Neural cell (in vitro differentiated cells): ENCODE measurements at regions not wholly inside any gene's neighbourhood (a gene's known extent, or its start where the extent isn't known, plus 50 kb on each side); places are given as distances from the start of the nearest gene placed in this dataset.

ENCODE experiments used
- H2AFZ ChIP-seq: fragments of 200-600, 300-800 bp; sonication (generic), shearing (Covaris generic); 2 replicates; pipeline ENCODE4 v1.6.0; 2014; ENCODE audit warnings: low read depth, mild to moderate bottlenecking, antibody characterized with exemption, low read length, moderate library complexity
- H3F3A ChIP-seq: fragments of 200-600 bp; shearing (Covaris generic); 2 replicates; pipeline ENCODE4 v1.6.1; 2016; ENCODE audit warnings: mild to moderate bottlenecking, moderate library complexity, mixed read lengths, antibody characterized with exemption, low read length; ENCODE audit not compliant: insufficient read depth, poor library complexity, severe bottlenecking
- H3K27ac ChIP-seq: fragments of 200-600, 300-800 bp; sonication (generic), shearing (Covaris generic); 2 replicates; pipeline ENCODE4 v1.5.1; 2014; ENCODE audit warnings: mild to moderate bottlenecking, low read length, moderate library complexity
- H3K27me3 ChIP-seq: fragments of 300-800, 200-600 bp; sonication (generic), shearing (Covaris generic); 2 replicates; pipeline ENCODE4 v1.6.0; 2014; ENCODE audit warnings: mild to moderate bottlenecking, low read depth, low read length, moderate library complexity; ENCODE audit not compliant: insufficient read depth
- H3K36me3 ChIP-seq: fragments of 300-800, 200-600 bp; sonication (generic), shearing (Covaris generic); 2 replicates; pipeline ENCODE4 v1.5.1; 2014; ENCODE audit warnings: mild to moderate bottlenecking, antibody characterized with exemption, low read length, moderate library complexity; ENCODE audit not compliant: insufficient read depth
- H3K4me2 ChIP-seq: fragments of 300-800, 200-600 bp; sonication (generic), shearing (Covaris generic); 2 replicates; pipeline ENCODE4 v1.6.0; 2014; ENCODE audit warnings: mild to moderate bottlenecking, low read length
- H3K4me3 ChIP-seq: fragments of 300-800, 200-600 bp; sonication (generic), shearing (Covaris generic); 2 replicates; pipeline ENCODE4 v1.5.1; 2014; ENCODE audit warnings: mild to moderate bottlenecking, low read length, moderate library complexity
- H3K79me2 ChIP-seq: fragments of 200-600 bp; shearing (Covaris generic); replicated peaks from 2 replicates; pipeline ENCODE4 v1.6.0; 2014; ENCODE audit warnings: mild to moderate bottlenecking, low read length, moderate library complexity; ENCODE audit not compliant: insufficient read depth
- H3K9ac ChIP-seq: fragments of 300-800, 200-600 bp; sonication (generic), shearing (Covaris generic); 2 replicates; pipeline ENCODE4 v1.6.1; 2016; ENCODE audit warnings: mild to moderate bottlenecking, low read length, mixed read lengths
- H3K9me2 ChIP-seq: fragments of 200-600 bp; shearing (Covaris generic); 2 replicates; pipeline ENCODE4 v1.6.1; 2016; ENCODE audit warnings: mild to moderate bottlenecking, low read length, mixed read lengths; ENCODE audit not compliant: insufficient read depth
- H3K9me3 ChIP-seq: fragments of 200-600, 300-800 bp; sonication (generic), shearing (Covaris generic); 2 replicates; pipeline ENCODE4 v1.6.1; 2016; ENCODE audit warnings: mild to moderate bottlenecking, mixed run types, low read length, moderate library complexity, mixed read lengths
- H4K20me1 ChIP-seq: fragments of 200-600 bp; shearing (Covaris generic); 2 replicates; pipeline ENCODE4 v1.6.1; 2016; ENCODE audit warnings: mild to moderate bottlenecking, mixed run types; ENCODE audit not compliant: insufficient read depth
- EP300 ChIP-seq: fragments of 450-650 bp; conservative IDR thresholded peaks from 2 replicates; pipeline ENCODE4 v1.6.1; 2014; ENCODE audit warnings: antibody characterized with exemption, mild to moderate bottlenecking, moderate library complexity; ENCODE audit not compliant: poor library complexity, severe bottlenecking
- EZH2 ChIP-seq: fragments of 200-600, 300-800 bp; shearing (Covaris generic), sonication (generic); IDR thresholded peaks from 2 replicates; pipeline ENCODE4 v1.6.1; 2014; ENCODE audit warnings: antibody characterized with exemption, low read length, borderline replicate concordance, mild to moderate bottlenecking; ENCODE audit not compliant: insufficient read depth, poor library complexity, severe bottlenecking
- MXI1 ChIP-seq: fragments of 450-650 bp; conservative IDR thresholded peaks from 2 replicates; pipeline ENCODE4 v1.6.1; 2014; ENCODE audit warnings: antibody characterized with exemption, mild to moderate bottlenecking; ENCODE audit not compliant: poor library complexity, severe bottlenecking
- POLR2AphosphoS5 ChIP-seq: IDR thresholded peaks from 2 replicates; pipeline ENCODE4 v1.6.1; 2012
- RAD21 ChIP-seq: fragments of 450-650 bp; conservative IDR thresholded peaks from 2 replicates; pipeline ENCODE4 v1.6.1; 2014; ENCODE audit warnings: antibody characterized with exemption, mild to moderate bottlenecking, moderate library complexity
- SMC3 ChIP-seq: fragments of 450-650 bp; conservative IDR thresholded peaks from 2 replicates; pipeline ENCODE4 v1.6.1; 2014; ENCODE audit warnings: antibody characterized with exemption, mild to moderate bottlenecking, moderate library complexity; ENCODE audit not compliant: poor library complexity
- TAF1 ChIP-seq: IDR thresholded peaks from 2 replicates; pipeline ENCODE4 v1.6.1; 2012; ENCODE audit warnings: low read depth
- TF ChIP-seq, protein P1 (sequence below): fragments of 450-650 bp; IDR thresholded peaks from 2 replicates; pipeline ENCODE4 v1.5.1; 2014; ENCODE audit warnings: antibody characterized with exemption, mild to moderate bottlenecking, moderate library complexity; ENCODE audit not compliant: poor library complexity, severe bottlenecking
- TF ChIP-seq, protein P2 (sequence below): IDR thresholded peaks from 2 replicates; pipeline ENCODE4 v1.6.1; 2012; ENCODE audit warnings: borderline replicate concordance

DNA sequence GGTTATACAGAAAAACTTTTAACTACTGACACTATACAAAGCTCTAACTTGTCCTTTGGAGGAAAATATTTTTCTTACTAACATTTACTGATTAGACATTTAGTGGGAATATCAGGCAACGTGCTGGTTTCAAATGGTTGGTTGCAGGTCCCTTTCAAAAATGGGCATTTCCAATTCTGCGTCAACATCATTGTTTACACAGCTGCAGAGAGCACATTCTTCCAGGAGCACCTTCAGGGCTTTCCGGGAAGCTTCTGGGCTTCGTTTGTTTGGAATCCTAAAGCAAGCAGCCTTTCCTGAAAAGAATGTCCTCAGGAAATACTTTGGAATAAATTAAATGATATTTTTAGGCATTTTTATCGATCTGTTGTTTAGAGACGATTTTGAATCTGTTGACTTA, 289.7 kb downstream of the TRIML1 start:
- Histone ChIP-seq H3K27ac (no peak overlapping the region), H3K9me2 (no peaks in the 10 kb centered on the region), H4K20me1 (no peaks in the 10 kb centered on the region), H3K36me3 (no peaks in the 10 kb centered on the region), H3F3A (no peaks in the 10 kb centered on the region), H3K79me2 (no peaks in the 10 kb centered on the region), H3K4me2 (no peak overlapping the region), H3K9ac (no peak overlapping the region), H2AFZ (no peak overlapping the region), H3K4me3 (no peak overlapping the region), H3K27me3 (no peaks in the 10 kb centered on the region), H3K9me3 (no peaks in the 10 kb centered on the region)
- no peak for TF ChIP-seq EP300

DNA sequence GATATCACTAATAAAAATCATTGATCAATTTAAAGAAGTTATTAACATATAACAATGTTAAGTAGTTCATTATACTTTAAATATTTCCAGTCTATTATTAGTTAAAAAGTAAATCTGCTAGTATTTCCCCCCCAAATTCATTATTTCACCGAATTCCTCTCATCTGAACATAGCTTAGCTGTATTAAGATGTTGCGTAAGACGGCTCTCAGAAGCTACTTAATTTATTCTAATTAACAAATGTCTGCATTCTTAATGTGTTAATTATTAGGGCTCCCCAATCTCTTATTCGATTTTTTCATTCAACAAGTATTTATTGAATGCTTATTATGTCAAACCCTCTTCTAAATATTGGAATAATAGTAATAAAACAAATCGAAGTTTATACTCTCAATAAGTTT, 290.7 kb downstream of the TRIML1 start:
- TF ChIP-seq SMC3 (no peak), POLR2AphosphoS5 (no peak), MXI1 (no peak), TAF1 (no peak)
- no peaks in the 10 kb centered on the region for H3K27me3 ChIP-seq
- H3K79me2 ChIP-seq: no peaks in the 10 kb centered on the region
- H3K9me3 ChIP-seq: no peaks in the 10 kb centered on the region
- H3K4me2 ChIP-seq: no peak overlapping the region
- H3K4me3 ChIP-seq: no peak overlapping the region
- H3K9me2 ChIP-seq: no peaks in the 10 kb centered on the region
- no peak overlapping the region for H3K9ac ChIP-seq
- H3K36me3 ChIP-seq: no peaks in the 10 kb centered on the region
- no peaks in the 10 kb centered on the region for H3F3A ChIP-seq
- no peak overlapping the region for H3K27ac ChIP-seq
- no peak overlapping the region for H2AFZ ChIP-seq
- no peaks in the 10 kb centered on the region for H4K20me1 ChIP-seq

DNA sequence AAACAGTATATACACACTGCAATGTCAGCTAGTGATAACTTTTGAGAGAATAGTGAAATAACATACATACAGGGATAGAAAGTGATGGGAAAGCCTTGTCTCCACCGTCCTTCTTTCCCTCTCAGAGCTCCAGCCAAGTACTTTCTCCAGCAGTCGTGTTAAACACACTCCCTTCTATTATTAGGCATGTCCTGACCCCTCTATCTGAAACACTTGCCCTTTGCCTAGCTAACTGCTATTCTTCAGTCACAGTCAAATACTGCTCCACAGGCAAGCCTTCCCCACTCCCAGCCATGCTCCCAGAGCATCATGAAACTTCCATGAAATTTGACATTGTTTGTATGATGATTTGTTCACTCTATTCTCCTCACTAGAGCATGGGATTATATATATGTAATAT, 291.1 kb downstream of the TRIML1 start:
- Histone ChIP-seq H3K27me3 (no peaks in the 10 kb centered on the region), H3K4me3 (no peak overlapping the region), H3K9ac (no peak overlapping the region), H3K27ac (no peak overlapping the region), H2AFZ (no peak overlapping the region), H3K9me2 (no peaks in the 10 kb centered on the region), H3K4me2 (no peak overlapping the region), H3K79me2 (no peaks in the 10 kb centered on the region), H4K20me1 (no peaks in the 10 kb centered on the region), H3K36me3 (no peaks in the 10 kb centered on the region), H3K9me3 (no peaks in the 10 kb centered on the region), H3F3A (no peaks in the 10 kb centered on the region)
- no peak for TF ChIP-seq EP300
- no peak for TF ChIP-seq EZH2
- no peak for TF ChIP-seq SMC3
- no peak for TF ChIP-seq POLR2AphosphoS5
- TF ChIP-seq TAF1: no peak
- no peak for TF ChIP-seq MXI1
- TF ChIP-seq, protein P1, sequence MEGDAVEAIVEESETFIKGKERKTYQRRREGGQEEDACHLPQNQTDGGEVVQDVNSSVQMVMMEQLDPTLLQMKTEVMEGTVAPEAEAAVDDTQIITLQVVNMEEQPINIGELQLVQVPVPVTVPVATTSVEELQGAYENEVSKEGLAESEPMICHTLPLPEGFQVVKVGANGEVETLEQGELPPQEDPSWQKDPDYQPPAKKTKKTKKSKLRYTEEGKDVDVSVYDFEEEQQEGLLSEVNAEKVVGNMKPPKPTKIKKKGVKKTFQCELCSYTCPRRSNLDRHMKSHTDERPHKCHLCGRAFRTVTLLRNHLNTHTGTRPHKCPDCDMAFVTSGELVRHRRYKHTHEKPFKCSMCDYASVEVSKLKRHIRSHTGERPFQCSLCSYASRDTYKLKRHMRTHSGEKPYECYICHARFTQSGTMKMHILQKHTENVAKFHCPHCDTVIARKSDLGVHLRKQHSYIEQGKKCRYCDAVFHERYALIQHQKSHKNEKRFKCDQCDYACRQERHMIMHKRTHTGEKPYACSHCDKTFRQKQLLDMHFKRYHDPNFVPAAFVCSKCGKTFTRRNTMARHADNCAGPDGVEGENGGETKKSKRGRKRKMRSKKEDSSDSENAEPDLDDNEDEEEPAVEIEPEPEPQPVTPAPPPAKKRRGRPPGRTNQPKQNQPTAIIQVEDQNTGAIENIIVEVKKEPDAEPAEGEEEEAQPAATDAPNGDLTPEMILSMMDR: no peak
- TF ChIP-seq RAD21: no peak
- TF ChIP-seq, protein P2, sequence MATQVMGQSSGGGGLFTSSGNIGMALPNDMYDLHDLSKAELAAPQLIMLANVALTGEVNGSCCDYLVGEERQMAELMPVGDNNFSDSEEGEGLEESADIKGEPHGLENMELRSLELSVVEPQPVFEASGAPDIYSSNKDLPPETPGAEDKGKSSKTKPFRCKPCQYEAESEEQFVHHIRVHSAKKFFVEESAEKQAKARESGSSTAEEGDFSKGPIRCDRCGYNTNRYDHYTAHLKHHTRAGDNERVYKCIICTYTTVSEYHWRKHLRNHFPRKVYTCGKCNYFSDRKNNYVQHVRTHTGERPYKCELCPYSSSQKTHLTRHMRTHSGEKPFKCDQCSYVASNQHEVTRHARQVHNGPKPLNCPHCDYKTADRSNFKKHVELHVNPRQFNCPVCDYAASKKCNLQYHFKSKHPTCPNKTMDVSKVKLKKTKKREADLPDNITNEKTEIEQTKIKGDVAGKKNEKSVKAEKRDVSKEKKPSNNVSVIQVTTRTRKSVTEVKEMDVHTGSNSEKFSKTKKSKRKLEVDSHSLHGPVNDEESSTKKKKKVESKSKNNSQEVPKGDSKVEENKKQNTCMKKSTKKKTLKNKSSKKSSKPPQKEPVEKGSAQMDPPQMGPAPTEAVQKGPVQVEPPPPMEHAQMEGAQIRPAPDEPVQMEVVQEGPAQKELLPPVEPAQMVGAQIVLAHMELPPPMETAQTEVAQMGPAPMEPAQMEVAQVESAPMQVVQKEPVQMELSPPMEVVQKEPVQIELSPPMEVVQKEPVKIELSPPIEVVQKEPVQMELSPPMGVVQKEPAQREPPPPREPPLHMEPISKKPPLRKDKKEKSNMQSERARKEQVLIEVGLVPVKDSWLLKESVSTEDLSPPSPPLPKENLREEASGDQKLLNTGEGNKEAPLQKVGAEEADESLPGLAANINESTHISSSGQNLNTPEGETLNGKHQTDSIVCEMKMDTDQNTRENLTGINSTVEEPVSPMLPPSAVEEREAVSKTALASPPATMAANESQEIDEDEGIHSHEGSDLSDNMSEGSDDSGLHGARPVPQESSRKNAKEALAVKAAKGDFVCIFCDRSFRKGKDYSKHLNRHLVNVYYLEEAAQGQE: no peak
